Mucosa of descending colon (tissue), 3 donors: ENCODE measurements at regions not wholly inside any gene's neighbourhood (a gene's known extent, or its start where the extent isn't known, plus 50 kb on each side); places are given as distances from the start of the nearest gene placed in this dataset.

Source experiments
- ATAC-seq: fragments of 200-7000 bp; cut with Tn5 transposase; one replicate; pipeline ENCODE4 v1.9.1; 2020; ENCODE audit warnings: mild to moderate bottlenecking, moderate library complexity
- DNase-seq, 3 donors: peaks; one replicate each; pipeline ENCODE4 v3.0.0-alpha.2; 2020
- H3K36me3 ChIP-seq: fragments of 200-600 bp; one replicate; pipeline ENCODE4 v1.8.0; 2021; ENCODE audit warnings: low read depth, mild to moderate bottlenecking
- H3K4me1 ChIP-seq: fragments of 200-600 bp; one replicate; pipeline ENCODE4 v1.8.0; 2021; ENCODE audit warnings: low read depth, mild to moderate bottlenecking
- H3K4me3 ChIP-seq: fragments of 200-600 bp; one replicate; pipeline ENCODE4 v1.8.0; 2021; ENCODE audit warnings: mild to moderate bottlenecking
- H3K9me3 ChIP-seq: fragments of 200-600 bp; one replicate; pipeline ENCODE4 v1.8.0; 2021; ENCODE audit warnings: mild to moderate bottlenecking
- CTCF ChIP-seq: fragments of 200-600 bp; IDR thresholded peaks from one replicate; pipeline ENCODE4 v1.8.0; 2022; ENCODE audit warnings: antibody characterized with exemption, mild to moderate bottlenecking
- intact Hi-C, 2 donors: fragments of 100-400 bp; cut with DNase I in 1 of 2; cut with micrococcal nuclease in 1 of 2; formaldehyde crosslinking; loops; one replicate each; pipeline versions ENCODE4 v1.11.0 to v1.11.1; 2022; cut with DNase I, micrococcal nuclease
- donor health status: DM: no; HTN: no; CAD: no; lungs with moderate emphysema.
- donor health status: DM: no; HTN: no; CAD: no.
- donor health status: DM: no; HTN: yes; CAD: no.

DNA sequence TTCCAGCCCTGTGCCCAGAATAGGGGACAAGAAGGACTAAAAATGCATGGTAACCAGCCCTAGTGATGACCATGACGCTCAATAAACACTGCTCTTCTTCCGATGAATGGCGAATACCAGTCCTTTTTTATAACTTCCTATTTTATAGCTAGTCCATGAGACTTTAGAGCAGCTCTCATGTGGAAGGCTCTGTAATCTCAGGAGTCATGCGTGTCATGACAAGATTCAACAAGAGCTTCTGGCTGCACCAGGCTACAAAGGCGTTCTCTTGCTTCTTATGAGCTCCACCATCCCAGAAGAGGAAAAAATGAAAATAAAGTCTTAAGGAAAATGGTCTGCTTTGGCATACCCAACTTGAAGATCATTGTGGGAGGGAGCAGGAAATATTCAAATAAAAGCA, 141.0 kb downstream of the TMCO5A start:
- Histone ChIP-seq H3K9me3 (no peaks in the 10 kb centered on the region), H3K4me3 (no peak overlapping the region), H3K4me1 (peaks cover 26% of the 10 kb centered on the region), H3K36me3 (no peaks in the 10 kb centered on the region)
- no peak for DNase-seq
- no peak for ATAC-seq
- no peak for TF ChIP-seq CTCF
- intact Hi-C loops = no loop called here

DNA sequence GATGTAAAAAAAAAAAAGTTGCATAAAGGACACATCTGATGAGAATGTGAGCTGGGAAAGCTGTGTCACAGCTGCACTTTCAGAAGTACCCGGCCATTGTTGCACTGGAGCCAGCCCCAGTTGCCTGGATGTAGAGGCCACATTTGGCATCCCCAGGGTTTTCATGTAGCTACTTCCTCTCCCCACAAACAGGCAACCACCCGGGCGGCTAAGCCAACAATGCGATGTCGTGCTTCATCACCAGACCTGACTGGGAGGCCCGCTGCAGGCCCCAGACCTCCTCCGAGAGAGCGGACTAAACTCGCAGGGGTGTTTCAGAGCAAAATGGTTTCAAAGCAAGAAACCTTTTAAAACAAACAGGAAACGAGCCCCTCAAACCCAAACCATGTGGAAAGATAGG, 142.3 kb downstream of the TMCO5A start:
- ATAC-seq (no peak), DNase-seq (peak in 1 of 3 donors; percentile 36)
- Histone ChIP-seq H3K9me3 (no peaks in the 10 kb centered on the region), H3K4me3 (no peak overlapping the region), H3K4me1 (peaks cover 14% of the 10 kb centered on the region), H3K36me3 (no peaks in the 10 kb centered on the region)
- intact Hi-C loops = no loop called here
- no peak for TF ChIP-seq CTCF

DNA sequence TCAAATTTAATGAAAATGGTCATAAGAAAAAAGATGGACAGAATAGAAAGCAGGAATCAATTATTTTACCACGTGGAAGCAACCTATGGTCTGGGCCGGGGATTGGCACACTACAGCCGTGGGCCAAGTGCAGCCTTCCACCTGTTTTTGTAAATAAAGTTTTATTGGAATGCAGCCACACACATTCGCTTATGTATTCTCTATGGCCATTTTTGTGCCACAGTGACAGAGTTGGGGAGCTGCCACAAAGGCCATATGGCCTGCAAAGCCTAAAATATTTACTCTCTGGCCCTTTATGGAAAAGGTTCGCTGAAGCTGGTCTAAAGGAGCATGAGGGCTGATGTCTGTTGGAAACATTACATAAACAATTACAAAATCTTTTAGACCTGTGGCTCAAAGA, 144.8 kb downstream of the TMCO5A start:
- intact Hi-C loops = no loop called here
- Histone ChIP-seq H3K9me3 (no peaks in the 10 kb centered on the region), H3K4me3 (no peak overlapping the region), H3K4me1 (peaks cover under 1% of the 10 kb centered on the region), H3K36me3 (no peaks in the 10 kb centered on the region)
- no peak for ATAC-seq
- no peak for TF ChIP-seq CTCF
- DNase-seq = no peak

DNA sequence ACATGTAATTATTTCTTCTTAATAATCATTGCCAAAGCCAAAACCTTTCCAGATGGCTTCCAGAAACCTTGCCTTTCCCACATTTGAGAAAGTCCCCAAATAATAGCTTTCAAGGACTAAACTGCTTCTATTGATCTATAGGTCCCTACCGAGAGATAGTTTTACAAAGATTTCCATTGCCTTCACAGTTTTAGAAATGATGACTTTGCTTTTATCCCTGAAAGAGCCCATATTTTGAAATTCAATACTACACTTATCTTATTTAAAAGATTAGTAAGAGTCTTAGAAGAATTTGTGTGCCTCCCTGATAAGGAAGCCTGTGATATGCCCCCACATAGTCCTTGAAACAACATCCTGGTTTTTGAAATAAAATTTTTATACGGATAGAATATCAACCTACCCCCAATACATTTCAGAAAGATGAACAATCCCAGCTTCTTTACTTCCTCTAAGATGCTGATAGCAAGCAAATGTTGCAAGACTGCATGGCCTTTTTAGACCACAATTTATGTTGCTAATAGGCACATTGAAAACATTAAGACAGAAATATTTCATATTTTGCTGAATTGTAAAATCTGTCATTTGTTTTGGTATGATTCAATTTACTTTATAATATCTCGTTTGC, 146.3 kb downstream of the TMCO5A start:
- DNase-seq (no peak), ATAC-seq (no peak)
- H3K4me3 ChIP-seq = no peak overlapping the region
- no peaks in the 10 kb centered on the region for H3K9me3 ChIP-seq
- no peaks in the 10 kb centered on the region for H3K36me3 ChIP-seq
- H3K4me1 ChIP-seq = no peaks in the 10 kb centered on the region
- intact Hi-C loops = no loop called here
- TF ChIP-seq CTCF = no peak

GRCh38 chr15:38084289-38084688, 149.8 kb downstream of the TMCO5A start:
- no peak for TF ChIP-seq CTCF
- ATAC-seq = peak; percentile 57
- intact Hi-C loops = no loop called here
- DNase-seq = no peak
- Histone ChIP-seq H3K9me3 (no peaks in the 10 kb centered on the region), H3K4me1 (no peaks in the 10 kb centered on the region), H3K36me3 (no peaks in the 10 kb centered on the region), H3K4me3 (no peak overlapping the region)

- no peak for DNase-seq
- H3K4me3 ChIP-seq = no peak overlapping the region
- ATAC-seq = peak; percentile 53
- no peak for TF ChIP-seq CTCF
- intact Hi-C loops = no loop called here
- H3K9me3 ChIP-seq = no peaks in the 10 kb centered on the region
- no peaks in the 10 kb centered on the region for H3K36me3 ChIP-seq
- no peaks in the 10 kb centered on the region for H3K4me1 ChIP-seq
Measured at GRCh38 chr15:38085114-38085513, 150.7 kb downstream of the TMCO5A start.
